SK-N-SH (cell line): ENCODE measurements at regions not wholly inside any gene's neighbourhood (a gene's known extent, or its start where the extent isn't known, plus 50 kb on each side); places are given as distances from the start of the nearest gene placed in this dataset.

Source experiments
- CTCF ChIA-PET: fragments of 300-600, 350-600 bp; formaldehyde crosslinking; extraction: SDS; loops from one replicate; lab custom pipeline; 2021; lab: Yijun Ruan, JAX
- POLR2A ChIA-PET: fragments of 350-600 bp; sonication (Branson Sonifier 250); formaldehyde crosslinking; extraction: SDS; loops from one replicate; lab custom pipeline; 2020; ENCODE audit warnings: antibody characterized with exemption, inconsistent platforms; lab: Yijun Ruan, JAX
- DNase-seq: peaks from one replicate; pipeline ENCODE4 v3.0.0; 2012
- H2AFZ ChIP-seq: fragments of 200-600 bp; sonication (generic); 2 replicates; pipeline ENCODE4 v1.8.1; 2016; ENCODE audit warnings: antibody characterized with exemption, mild to moderate bottlenecking, low read depth
- H3F3A ChIP-seq: fragments of 200-600 bp; sonication (generic); replicated peaks from 2 replicates; pipeline ENCODE3; 2016; ENCODE audit warnings: antibody characterized with exemption, mild to moderate bottlenecking; ENCODE audit not compliant: insufficient read depth
- H3K27ac ChIP-seq, 2 experiments: fragments of 200-500 bp in 1 of 2; fragments of 200-600 bp in 1 of 2; sonication (Bioruptor generic) in 1 of 2; sonication (generic), shearing (Covaris generic) in 1 of 2; 2 replicates each; pipeline versions ENCODE4 v1.5.1 to v1.6.1; 2014 to 2016; ENCODE audit warnings: low read depth in 2 of 2, inconsistent platforms in 1 of 2, low read length in 1 of 2, mild to moderate bottlenecking in 1 of 2, mixed read lengths in 1 of 2
- H3K27me3 ChIP-seq: fragments of 200-600 bp; sonication (generic), shearing (Covaris generic); 2 replicates; pipeline ENCODE4 v1.6.1; 2016; ENCODE audit warnings: mixed run types; ENCODE audit not compliant: insufficient read depth
- H3K36me3 ChIP-seq, 2 experiments: fragments of 200-500 bp in 1 of 2; fragments of 200-600 bp in 1 of 2; sonication (Bioruptor generic) in 1 of 2; sonication (generic) in 1 of 2; replicated peaks in 1 of 2; 2 replicates each; pipeline versions ENCODE3 to v1.5.1; 2014 to 2016; ENCODE audit warnings: low read length in 1 of 2, mild to moderate bottlenecking in 1 of 2; ENCODE audit not compliant: insufficient read depth in 2 of 2, control insufficient read depth in 1 of 2
- H3K4me1 ChIP-seq, 2 experiments: fragments of 200-500 bp in 1 of 2; fragments of 200-600 bp in 1 of 2; sonication (Bioruptor generic) in 1 of 2; sonication (generic), shearing (Covaris generic) in 1 of 2; 2 replicates each; pipeline versions ENCODE4 v1.5.1 to v1.6.1; 2014 to 2016; ENCODE audit warnings: low read depth in 1 of 2, low read length in 1 of 2, mixed run types in 1 of 2; ENCODE audit not compliant: insufficient read depth in 2 of 2, control insufficient read depth in 1 of 2
- H3K4me2 ChIP-seq: fragments of 200-600 bp; sonication (generic), shearing (Covaris generic); 2 replicates; pipeline ENCODE4 v1.6.1; 2017; ENCODE audit warnings: mixed run types
- H3K4me3 ChIP-seq, 2 experiments: fragments of 200-500 bp in 1 of 2; fragments of 200-600 bp in 1 of 2; sonication (Bioruptor generic) in 1 of 2; sonication (generic), shearing (Covaris generic) in 1 of 2; 2 replicates each; pipeline versions ENCODE4 v1.5.1 to v1.8.1; 2014 to 2016; ENCODE audit warnings: low read depth in 2 of 2, inconsistent platforms in 1 of 2, low read length in 1 of 2, mild to moderate bottlenecking in 1 of 2, mixed read lengths in 1 of 2, moderate library complexity in 1 of 2
- H3K79me2 ChIP-seq: fragments of 200-600 bp; sonication (generic); 2 replicates; pipeline ENCODE4 v1.8.1; 2017; ENCODE audit warnings: mild to moderate bottlenecking; ENCODE audit not compliant: insufficient read depth
- H3K9ac ChIP-seq: fragments of 200-600 bp; sonication (generic); 2 replicates; pipeline ENCODE4 v1.6.1; 2017; ENCODE audit warnings: mixed run types
- H3K9me2 ChIP-seq: fragments of 200-600 bp; sonication (generic); 2 replicates; pipeline ENCODE4 v1.6.1; 2017; ENCODE audit warnings: mixed run types
- H3K9me3 ChIP-seq: fragments of 200-600 bp; sonication (generic); 2 replicates; pipeline ENCODE4 v1.6.1; 2017; ENCODE audit warnings: mixed run types, mild to moderate bottlenecking, moderate library complexity
- H4K20me1 ChIP-seq: fragments of 200-600 bp; sonication (generic); 2 replicates; pipeline ENCODE4 v1.6.1; 2017; ENCODE audit warnings: mild to moderate bottlenecking, mixed run types; ENCODE audit not compliant: insufficient read depth
- CHD2 ChIP-seq: fragments of 150-350 bp; IDR thresholded peaks from 2 replicates; pipeline ENCODE4 v1.6.1; 2018; ENCODE audit warnings: low read length; ENCODE audit not compliant: partially characterized antibody
- ELF1 ChIP-seq: IDR thresholded peaks from 2 replicates; pipeline ENCODE4 v1.4.0; 2012
- EP300 ChIP-seq, 2 experiments: IDR thresholded peaks; 2 replicates each; pipeline versions ENCODE4 v1.4.0 to v1.6.1; 2012; ENCODE audit warnings: borderline replicate concordance in 1 of 2, low read depth in 1 of 2, low read length in 1 of 2
- EZH2phosphoT487 ChIP-seq: fragments of 200-600 bp; sonication (generic); IDR thresholded peaks from 2 replicates; pipeline ENCODE4 v1.6.1; 2017; ENCODE audit warnings: low read depth, mixed run types, mild to moderate bottlenecking, antibody characterized with exemption, moderate library complexity, borderline replicate concordance
- FOSL2 ChIP-seq: IDR thresholded peaks from 2 replicates; pipeline ENCODE4 v1.4.0; 2012; ENCODE audit warnings: low read depth, mild to moderate bottlenecking, moderate library complexity, borderline replicate concordance
- FOXJ3 ChIP-seq: sonication (generic); formaldehyde crosslinking; IDR thresholded peaks from 2 replicates; pipeline ENCODE4 v1.5.1; 2020; ENCODE audit warnings: mild to moderate bottlenecking, missing genetic modification reagents
- GABPA ChIP-seq: IDR thresholded peaks from 2 replicates; pipeline ENCODE4 v1.4.0; 2012; ENCODE audit warnings: low read depth, mild to moderate bottlenecking
- GATA2 ChIP-seq: sonication (generic); formaldehyde crosslinking; IDR thresholded peaks from 2 replicates; pipeline ENCODE4 v1.5.0; 2020; ENCODE audit warnings: mild to moderate bottlenecking, missing genetic modification reagents
- IRF3 ChIP-seq: fragments of 150-350 bp; IDR thresholded peaks from 2 replicates; pipeline ENCODE4 v1.6.1; 2016; ENCODE audit warnings: mild to moderate bottlenecking, low read depth, low read length
- MEF2A ChIP-seq: IDR thresholded peaks from 2 replicates; pipeline ENCODE4 v1.4.0; 2012; ENCODE audit warnings: low read depth, borderline replicate concordance
- MXI1 ChIP-seq: IDR thresholded peaks from 2 replicates; pipeline ENCODE4 v1.6.1; 2012; ENCODE audit warnings: mild to moderate bottlenecking, low read depth, low read length, improper control_type of control experiment
- NRF1 ChIP-seq: IDR thresholded peaks from 2 replicates; pipeline ENCODE4 v1.6.1; 2012; ENCODE audit warnings: low read depth, mild to moderate bottlenecking, low read length
- POLR2AphosphoS5 ChIP-seq: IDR thresholded peaks from 2 replicates; pipeline ENCODE4 v1.6.1; 2012; ENCODE audit warnings: low read depth, low read length
- RCOR1 ChIP-seq: fragments of 150-350 bp; IDR thresholded peaks from 2 replicates; pipeline ENCODE4 v1.6.1; 2017; ENCODE audit warnings: antibody characterized with exemption, low read length
- RFX5 ChIP-seq: IDR thresholded peaks from 2 replicates; pipeline ENCODE4 v1.6.1; 2012; ENCODE audit warnings: mild to moderate bottlenecking, improper control_type of control experiment, low read length
- RXRA ChIP-seq: IDR thresholded peaks from 2 replicates; pipeline ENCODE4 v1.4.0; 2012; ENCODE audit warnings: low read depth, mild to moderate bottlenecking, borderline replicate concordance
- SIN3A ChIP-seq: IDR thresholded peaks from 2 replicates; pipeline ENCODE4 v1.6.1; 2012; ENCODE audit warnings: low read depth, mild to moderate bottlenecking, low read length, moderate library complexity, borderline replicate concordance
- SMC3 ChIP-seq: IDR thresholded peaks from 2 replicates; pipeline ENCODE4 v1.6.1; 2012; ENCODE audit warnings: low read depth, low read length, improper control_type of control experiment
- TAF1 ChIP-seq: IDR thresholded peaks from 2 replicates; pipeline ENCODE4 v1.6.1; 2012; ENCODE audit warnings: low read depth, mild to moderate bottlenecking, low read length, moderate library complexity, borderline replicate concordance
- TCF12 ChIP-seq: IDR thresholded peaks from 2 replicates; pipeline ENCODE4 v1.4.0; 2012
- TEAD4 ChIP-seq: IDR thresholded peaks from 2 replicates; pipeline ENCODE4 v1.4.0; 2012; ENCODE audit warnings: mild to moderate bottlenecking, borderline replicate concordance; ENCODE audit not compliant: insufficient read depth
- USF1 ChIP-seq: IDR thresholded peaks from 2 replicates; pipeline ENCODE4 v1.4.0; 2012; ENCODE audit warnings: low read depth, borderline replicate concordance
- YY1 ChIP-seq: IDR thresholded peaks from 2 replicates; pipeline ENCODE4 v1.4.0; 2012; ENCODE audit warnings: low read depth, mild to moderate bottlenecking
- WGBS: methylation state at CpG from one replicate; pipeline ENCODE4 v1.1.6; 2017; ENCODE audit warnings: low lambda C conversion rate; 5-methylcytosine and 5-hydroxymethylcytosine counted together

GRCh38 chr2:239612133-239612532 lies 211.3 kb upstream of the HDAC4 start:
- POLR2A ChIA-PET = no interaction called here
- Histone ChIP-seq H3K9me3 (no peaks in the 10 kb centered on the region), H3K27me3 (no peaks in the 10 kb centered on the region), H3K4me3 (no peak overlapping the region), H2AFZ (no peak overlapping the region), H3K9me2 (no peaks in the 10 kb centered on the region), H3K79me2 (no peaks in the 10 kb centered on the region), H3K9ac (no peak overlapping the region), H3K4me1 (no peaks in the 10 kb centered on the region), H4K20me1 (no peaks in the 10 kb centered on the region), H3K36me3 (no peaks in the 10 kb centered on the region), H3F3A (no peaks in the 10 kb centered on the region), H3K27ac (no peak overlapping the region), H3K4me2 (no peak overlapping the region)
- WGBS = 17% methylated on average over 5 of the region's 11 CpGs
- DNase-seq = no peak
- TF ChIP-seq EP300 (IDR thresholded peaks at IDR 0.05; ENCODE audit: borderline replicate concordance in 1 of 2, low read depth in 1 of 2, low read length in 1 of 2) (no peak), IRF3 (no peak), CHD2 (no peak), NRF1 (no peak), RFX5 (no peak), GABPA (no peak), TAF1 (no peak), YY1 (no peak), RCOR1 (no peak), MEF2A (no peak), TEAD4 (no peak), ELF1 (no peak), FOXJ3 (no peak), USF1 (no peak), SIN3A (no peak), FOSL2 (no peak), TCF12 (no peak), POLR2AphosphoS5 (no peak), EZH2phosphoT487 (no peak), GATA2 (CRISPR knock-in tag) (no peak)
- CTCF ChIA-PET = no interaction called here

- H3K4me2 ChIP-seq = no peak overlapping the region
- no peaks in the 10 kb centered on the region for H3F3A ChIP-seq
- no peaks in the 10 kb centered on the region for H3K79me2 ChIP-seq
- H3K27me3 ChIP-seq = no peaks in the 10 kb centered on the region
- H4K20me1 ChIP-seq = no peaks in the 10 kb centered on the region
- H2AFZ ChIP-seq = no peak overlapping the region
- ChIA-PET CTCF (no interaction called here), POLR2A (no interaction called here)
- H3K9me2 ChIP-seq = no peaks in the 10 kb centered on the region
- TF ChIP-seq FOSL2 = no peak
- TF ChIP-seq ELF1 = no peak
- TF ChIP-seq POLR2AphosphoS5 = no peak
- TF ChIP-seq SMC3 = no peak
- no peak for TF ChIP-seq GATA2 (CRISPR knock-in tag)
- TF ChIP-seq TCF12 = no peak
- TF ChIP-seq MXI1 = no peak
- no peak for TF ChIP-seq RXRA
- H3K4me1 ChIP-seq = no peaks in the 10 kb centered on the region
- WGBS = 33% methylated on average over 9 of the region's 10 CpGs
- no peak overlapping the region for H3K9ac ChIP-seq
- H3K9me3 ChIP-seq = no peaks in the 10 kb centered on the region
- H3K4me3 ChIP-seq = no peak overlapping the region
- no peak for DNase-seq
- H3K36me3 ChIP-seq = no peaks in the 10 kb centered on the region
- H3K27ac ChIP-seq = no peak overlapping the region
Observed at GRCh38 chr2:239611222-239611795, 210.5 kb upstream of the HDAC4 start.
